IMR-90 (cell line): ENCODE measurements at regions not wholly inside any gene's neighbourhood (a gene's known extent, or its start where the extent isn't known, plus 50 kb on each side); places are given as distances from the start of the nearest gene placed in this dataset.

ENCODE experiments used
- ATAC-seq: fragments of 200-7000 bp; cut with Tn5 transposase; 2 replicates; pipeline ENCODE4 v1.9.1; 2020; ENCODE audit warnings: low read depth, mild to moderate bottlenecking, moderate library complexity
- BruUV-seq: library from RNA; stranded (reverse); fragments of 400-500 nt; replicated peaks from 2 replicates; lab custom pipeline; 2021; lab: Mats Ljungman, UMichigan
- CTCF ChIA-PET: fragments of 300-600 bp; formaldehyde crosslinking; extraction: SDS; loops from one replicate; lab custom pipeline; 2021; ENCODE audit warnings: antibody characterized with exemption; lab: Yijun Ruan, JAX
- POLR2A ChIA-PET: fragments of 300-600 bp; sonication (Branson Sonifier 250); formaldehyde crosslinking; loops from one replicate; lab custom pipeline; 2022; ENCODE audit warnings: antibody characterized with exemption; ENCODE audit not compliant: unreplicated experiment; lab: Charles Lee
- DNase-seq: peaks from one replicate; pipeline ENCODE4 v3.0.0; 2013
- H2AFZ ChIP-seq: replicated peaks from 2 replicates; pipeline ENCODE3; 2013; ENCODE audit warnings: low read length, mild to moderate bottlenecking; ENCODE audit not compliant: poor library complexity
- H2AK5ac ChIP-seq: 2 replicates; pipeline ENCODE4 v1.6.1; 2013; ENCODE audit warnings: low read depth, low read length, inconsistent platforms
- H2AK9ac ChIP-seq: replicated peaks from 2 replicates; pipeline ENCODE3; 2013; ENCODE audit warnings: mild to moderate bottlenecking, low read depth, low read length, moderate library complexity; ENCODE audit not compliant: poor library complexity
- H2BK120ac ChIP-seq: 2 replicates; pipeline ENCODE4 v1.6.1; 2013; ENCODE audit warnings: low read depth, low read length, inconsistent platforms
- H2BK15ac ChIP-seq: 3 replicates; pipeline ENCODE4 v1.6.1; 2013; ENCODE audit warnings: low read depth, low read length, inconsistent platforms
- H2BK20ac ChIP-seq: 2 replicates; pipeline ENCODE4 v1.6.1; 2013; ENCODE audit warnings: low read depth, mild to moderate bottlenecking, inconsistent platforms, low read length, moderate library complexity
- H2BK5ac ChIP-seq: 2 replicates; pipeline ENCODE4 v1.6.1; 2013; ENCODE audit warnings: mild to moderate bottlenecking, low read depth, low read length, inconsistent platforms; ENCODE audit not compliant: poor library complexity, severe bottlenecking
- H3K14ac ChIP-seq: replicated peaks from 2 replicates; pipeline ENCODE4 v1.6.1; 2013; ENCODE audit warnings: low read depth, low read length, inconsistent platforms
- H3K18ac ChIP-seq: 2 replicates; pipeline ENCODE4 v1.6.1; 2013; ENCODE audit warnings: low read depth, low read length, control low read depth
- H3K23ac ChIP-seq: 2 replicates; pipeline ENCODE4 v1.6.1; 2013; ENCODE audit warnings: low read depth, low read length, inconsistent platforms
- H3K27ac ChIP-seq: 2 replicates; pipeline ENCODE4 v1.5.1; 2013; ENCODE audit warnings: mild to moderate bottlenecking, control low read depth, low read length; ENCODE audit not compliant: insufficient read depth
- H3K27me3 ChIP-seq: 2 replicates; pipeline ENCODE4 v1.6.1; 2013; ENCODE audit warnings: low read length; ENCODE audit not compliant: control insufficient read depth, insufficient read depth
- H3K36me3 ChIP-seq: 2 replicates; pipeline ENCODE4 v1.6.1; 2013; ENCODE audit warnings: low read length, mixed read lengths; ENCODE audit not compliant: control insufficient read depth, insufficient read depth
- H3K4ac ChIP-seq: 2 replicates; pipeline ENCODE4 v1.6.1; 2013; ENCODE audit warnings: low read depth, low read length, inconsistent platforms
- H3K4me1 ChIP-seq: 2 replicates; pipeline ENCODE4 v1.6.1; 2013; ENCODE audit warnings: low read length, mixed read lengths; ENCODE audit not compliant: control insufficient read depth, insufficient read depth
- H3K4me2 ChIP-seq: 2 replicates; pipeline ENCODE4 v1.6.1; 2013; ENCODE audit warnings: low read depth, mild to moderate bottlenecking, control low read depth, low read length, moderate library complexity
- H3K4me3 ChIP-seq: 2 replicates; pipeline ENCODE4 v1.5.1; 2013; ENCODE audit warnings: low read depth, mild to moderate bottlenecking, control low read depth, low read length, moderate library complexity; ENCODE audit not compliant: insufficient read depth
- H3K56ac ChIP-seq: 2 replicates; pipeline ENCODE4 v1.6.1; 2013; ENCODE audit warnings: low read length, inconsistent platforms; ENCODE audit not compliant: insufficient read depth; ENCODE audit errors: extremely low read depth
- H3K79me1 ChIP-seq, 2 experiments: 2 replicates each; pipeline ENCODE4 v1.6.1; 2013; ENCODE audit warnings: low read length in 2 of 2, inconsistent platforms in 1 of 2, low read depth in 1 of 2
- H3K9ac ChIP-seq: 2 replicates; pipeline ENCODE4 v1.6.1; 2013; ENCODE audit warnings: low read depth, low read length, control low read depth
- H3K9me1 ChIP-seq: 2 replicates; pipeline ENCODE4 v1.6.1; 2013; ENCODE audit warnings: low read length, inconsistent platforms; ENCODE audit not compliant: insufficient read depth
- H3K9me3 ChIP-seq: 2 replicates; pipeline ENCODE4 v1.6.1; 2013; ENCODE audit warnings: low read length; ENCODE audit not compliant: control insufficient read depth, insufficient read depth
- H4K20me1 ChIP-seq: 2 replicates; pipeline ENCODE4 v1.6.1; 2013; ENCODE audit warnings: low read length, inconsistent platforms; ENCODE audit not compliant: insufficient read depth
- H4K5ac ChIP-seq: 2 replicates; pipeline ENCODE4 v1.6.1; 2013; ENCODE audit warnings: mild to moderate bottlenecking, low read depth, low read length, control low read depth
- H4K8ac ChIP-seq, 2 experiments: 2 replicates each; pipeline ENCODE4 v1.6.1; 2013; ENCODE audit warnings: low read depth in 2 of 2, low read length in 2 of 2, control low read depth in 1 of 2, inconsistent platforms in 1 of 2
- H4K91ac ChIP-seq: 2 replicates; pipeline ENCODE4 v1.6.1; 2013; ENCODE audit warnings: low read depth, low read length, inconsistent platforms; ENCODE audit not compliant: insufficient read depth
- BHLHE40 ChIP-seq: fragments of 150-350 bp; IDR thresholded peaks from 2 replicates; pipeline ENCODE4 v1.6.1; 2016; ENCODE audit warnings: mild to moderate bottlenecking, low read depth, low read length
- MAZ ChIP-seq: IDR thresholded peaks from 2 replicates; pipeline ENCODE4 v1.6.1; 2012; ENCODE audit warnings: low read depth, mild to moderate bottlenecking, low read length, improper control_type of control experiment, moderate library complexity, borderline replicate concordance
- NFE2L2 ChIP-seq: fragments of 150-350 bp; IDR thresholded peaks from 2 replicates; pipeline ENCODE4 v1.6.1; 2016; ENCODE audit warnings: low read depth, mild to moderate bottlenecking, low read length
- POLR2A ChIP-seq: IDR thresholded peaks from 2 replicates; pipeline ENCODE4 v1.6.1; 2012; ENCODE audit warnings: mild to moderate bottlenecking, low read depth, low read length
- SMC3 ChIP-seq: fragments of 150-350 bp; IDR thresholded peaks from 2 replicates; pipeline ENCODE4 v1.6.1; 2016; ENCODE audit warnings: low read depth, mild to moderate bottlenecking, antibody characterized with exemption, low read length, moderate library complexity
- WGBS, 2 experiments: methylation state at CpG; one replicate each; pipeline versions ENCODE4 v1.1.5 to v1.1.7; 2013; ENCODE audit warnings: missing lambda C conversion rate in 2 of 2; ENCODE audit not compliant: insufficient read length in 1 of 2; ENCODE audit errors: extremely low coverage in 2 of 2; 5-methylcytosine and 5-hydroxymethylcytosine counted together
- dilution Hi-C: fragments of 300-500 bp; cut with HindIII; formaldehyde crosslinking; loops from one replicate; pipeline ENCODE4 v1.14.3; 2018; ENCODE audit warnings: low sequenced_read_pairs; ENCODE audit not compliant: unreplicated experiment
- in situ Hi-C: fragments of 300-500 bp; cut with MboI; formaldehyde crosslinking; loops from 3 replicates; pipeline ENCODE4 v1.14.3; 2019; ENCODE audit warnings: low sequenced_read_pairs, inconsistent platforms, mixed read lengths
- intact Hi-C: fragments of 100-400 bp; cut with micrococcal nuclease; formaldehyde crosslinking; loops from 2 replicates; pipeline ENCODE4 v1.10.0; 2022
- TF ChIP-seq, protein P1 (sequence below): conservative IDR thresholded peaks from 2 replicates; pipeline ENCODE4 v1.5.1; 2012; ENCODE audit warnings: mild to moderate bottlenecking, low read depth, low read length, improper control_type of control experiment

DNA sequence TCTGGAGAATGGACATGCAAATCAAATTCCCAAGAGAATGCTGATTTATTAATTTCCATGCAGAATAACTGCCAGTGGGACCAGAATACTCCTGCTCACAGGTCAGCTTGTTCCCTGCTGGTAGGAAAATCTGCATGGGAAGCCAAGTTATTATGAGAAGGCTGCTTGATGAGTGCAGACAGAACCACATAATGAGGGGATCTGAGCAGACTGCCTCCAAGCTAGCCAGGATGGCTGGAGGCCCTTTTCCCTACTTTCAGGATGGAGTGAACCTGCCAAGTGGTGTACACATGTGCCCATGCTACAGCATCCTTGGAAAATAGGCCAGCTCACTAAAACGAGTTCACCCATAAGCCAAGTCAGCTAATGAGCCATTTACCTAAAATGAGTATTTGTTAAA is 55.2 kb upstream of the ZBED5 start:
- Histone ChIP-seq H2BK5ac (no peak overlapping the region), H3K56ac (no peak overlapping the region), H3K79me1 (no peaks in the 10 kb centered on the region), H3K4me1 (peaks cover 12% of the 10 kb centered on the region), H3K9me3 (no peaks in the 10 kb centered on the region; the same call in 1 of the 2 replicates), H2AFZ (no peak overlapping the region), H2BK15ac (no peak overlapping the region), H2AK5ac (no peak overlapping the region), H3K4me2 (no peak overlapping the region), H3K4ac (no peak overlapping the region), H3K36me3 (no peaks in the 10 kb centered on the region), H3K4me3 (no peak overlapping the region), H3K14ac (no peak overlapping the region), H3K27ac (no peak overlapping the region), H4K20me1 (no peaks in the 10 kb centered on the region), H4K5ac (no peak overlapping the region), H2AK9ac (no peak overlapping the region), H3K9me1 (no peaks in the 10 kb centered on the region), H2BK120ac (no peak overlapping the region), H3K23ac (no peak overlapping the region), H3K9ac (no peak overlapping the region), H2BK20ac (no peak overlapping the region), H3K18ac (no peak overlapping the region), H3K27me3 (no peaks in the 10 kb centered on the region), H4K91ac (no peak overlapping the region), H4K8ac (no peak overlapping the region)
- ChIA-PET CTCF (interaction anchor here (1.7 kb wide), 1 partner anchor 21 kb away, joined by 7 read pairs; no protein-coding TSS in a partner anchor), POLR2A (no interaction called here)
- no peak for ATAC-seq
- in situ Hi-C loops (no loop called here), dilution Hi-C loops (no loop called here), intact Hi-C loops (no loop called here)
- BruUV-seq = no TSS peak
- no peak for DNase-seq
- WGBS, 2 experiments = no CpG with 5 or more reads among the region's 1 CpG
- no peak for TF ChIP-seq NFE2L2
- no peak for TF ChIP-seq MAZ
- no peak for TF ChIP-seq BHLHE40
- TF ChIP-seq, protein P1, sequence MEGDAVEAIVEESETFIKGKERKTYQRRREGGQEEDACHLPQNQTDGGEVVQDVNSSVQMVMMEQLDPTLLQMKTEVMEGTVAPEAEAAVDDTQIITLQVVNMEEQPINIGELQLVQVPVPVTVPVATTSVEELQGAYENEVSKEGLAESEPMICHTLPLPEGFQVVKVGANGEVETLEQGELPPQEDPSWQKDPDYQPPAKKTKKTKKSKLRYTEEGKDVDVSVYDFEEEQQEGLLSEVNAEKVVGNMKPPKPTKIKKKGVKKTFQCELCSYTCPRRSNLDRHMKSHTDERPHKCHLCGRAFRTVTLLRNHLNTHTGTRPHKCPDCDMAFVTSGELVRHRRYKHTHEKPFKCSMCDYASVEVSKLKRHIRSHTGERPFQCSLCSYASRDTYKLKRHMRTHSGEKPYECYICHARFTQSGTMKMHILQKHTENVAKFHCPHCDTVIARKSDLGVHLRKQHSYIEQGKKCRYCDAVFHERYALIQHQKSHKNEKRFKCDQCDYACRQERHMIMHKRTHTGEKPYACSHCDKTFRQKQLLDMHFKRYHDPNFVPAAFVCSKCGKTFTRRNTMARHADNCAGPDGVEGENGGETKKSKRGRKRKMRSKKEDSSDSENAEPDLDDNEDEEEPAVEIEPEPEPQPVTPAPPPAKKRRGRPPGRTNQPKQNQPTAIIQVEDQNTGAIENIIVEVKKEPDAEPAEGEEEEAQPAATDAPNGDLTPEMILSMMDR = no peak
- TF ChIP-seq SMC3 = no peak
- TF ChIP-seq POLR2A = no peak
